Heart right ventricle (tissue), 16 donors: ENCODE measurements at regions not wholly inside any gene's neighbourhood (a gene's known extent, or its start where the extent isn't known, plus 50 kb on each side); places are given as distances from the start of the nearest gene placed in this dataset.

Experiments
- ATAC-seq, 8 donors: fragments of 200-7000 bp; cut with Tn5 transposase; one replicate each; pipeline ENCODE4 v1.9.1; 2020; ENCODE audit warnings: mild to moderate bottlenecking in 8 of 8, moderate library complexity in 8 of 8, moderate number of reproducible peaks in 1 of 8
- DNase-seq, 2 donors: peaks; one replicate each; pipeline ENCODE4 v3.0.0-alpha.2; 2020
- H3K27ac ChIP-seq, 10 donors: fragments of 200-600 bp; sonication (generic) in 2 of 10; one replicate each; pipeline versions ENCODE4 v1.5.0 to v1.8.0; 2020 to 2022; ENCODE audit warnings: mild to moderate bottlenecking in 3 of 10
- H3K27me3 ChIP-seq, 7 donors: fragments of 200-600 bp; one replicate each; pipeline ENCODE4 v1.8.0; 2021 to 2022; ENCODE audit warnings: mild to moderate bottlenecking in 2 of 7
- H3K36me3 ChIP-seq, 9 donors: fragments of 200-600 bp; sonication (generic) in 1 of 9; one replicate each; pipeline versions ENCODE4 v1.5.0 to v1.8.0; 2020 to 2022; ENCODE audit warnings: mild to moderate bottlenecking in 2 of 9
- H3K4me1 ChIP-seq, 9 donors: fragments of 200-600 bp; sonication (generic) in 1 of 9; one replicate each; pipeline versions ENCODE4 v1.5.0 to v1.8.0; 2020 to 2022; ENCODE audit warnings: mild to moderate bottlenecking in 4 of 9
- H3K4me3 ChIP-seq, 10 donors: fragments of 200-600 bp; sonication (generic) in 2 of 10; one replicate each; pipeline versions ENCODE4 v1.5.0 to v1.8.0; 2020 to 2022; ENCODE audit warnings: mild to moderate bottlenecking in 7 of 10, moderate library complexity in 2 of 10
- H3K9me3 ChIP-seq, 11 donors: fragments of 200-600 bp in 10 of 11; sonication (generic) in 2 of 11; one replicate each; pipeline versions ENCODE4 v1.5.0 to v1.8.0; 2013 to 2022; ENCODE audit warnings: mild to moderate bottlenecking in 2 of 11, control low read depth in 1 of 11, moderate library complexity in 1 of 11
- WGBS, 2 donors: extraction: QIAGEN DNeasy Blood & Tissue Kit; methylation state at CpG; one replicate each; pipeline ENCODE4 v1.1.7; 2013; ENCODE audit warnings: inconsistent platforms in 1 of 2; 5-methylcytosine and 5-hydroxymethylcytosine counted together
- intact Hi-C, 10 donors: fragments of 100-400 bp; cut with DNase I; formaldehyde crosslinking; loops; one replicate each; pipeline versions ENCODE4 v1.11.1 to v1.14.2; 2022
- TF ChIP-seq, protein P1 (sequence below), 9 donors: fragments of 200-600 bp; sonication (generic) in 2 of 9; IDR thresholded peaks; one replicate each; pipeline versions ENCODE4 v1.5.0 to v1.8.0; 2021 to 2022; ENCODE audit warnings: antibody characterized with exemption in 9 of 9, mild to moderate bottlenecking in 5 of 9, moderate library complexity in 1 of 9
- donor health status: Arrhythmogenic right ventricular cardiomyopathy.
- donor health status: ischemic (EF 13 %, LVEDD 7.1; RV severe dilation, severe dysfunction).
- donor health status: healthy with polysubstance abuse.
- donor health status: DM: no; HTN: yes; CAD: no.
- donor health status: DM: no; HTN: no; CAD: no.
- donor health status: ischemic (EF 25% LVEDD 6.9; RV normal size, moderate dysfunction).
- donor health status: ischemic (EF 25% LVEDD 5.7; RV mildly dilated, moderate dysfunction).
- donor health status: healthy.
- donor health status: DM: yes; HTN: yes; CAD: no.
- donor health status: Ischemic cardiomyopathy.
- donor health status: ischemic (EF 35%, LVEDD 5.7; RV mildly dilated, moderate dysfunction).
- donor health status: nonischemic (EF 11% LVEDD 7.7; RV severe dilation, severe dysfunction).
- donor health status: DM: yes; HTN: yes; CAD: no.
- donor health status: PGD.
- donor health status: ischemic (EF 29% LVEDD 5.4; RV normal size, mild dysfunction).
- donor health status: nonischemic (EF 23%, LVEDD 6.1; RV moderate dilation, normal function).

DNA sequence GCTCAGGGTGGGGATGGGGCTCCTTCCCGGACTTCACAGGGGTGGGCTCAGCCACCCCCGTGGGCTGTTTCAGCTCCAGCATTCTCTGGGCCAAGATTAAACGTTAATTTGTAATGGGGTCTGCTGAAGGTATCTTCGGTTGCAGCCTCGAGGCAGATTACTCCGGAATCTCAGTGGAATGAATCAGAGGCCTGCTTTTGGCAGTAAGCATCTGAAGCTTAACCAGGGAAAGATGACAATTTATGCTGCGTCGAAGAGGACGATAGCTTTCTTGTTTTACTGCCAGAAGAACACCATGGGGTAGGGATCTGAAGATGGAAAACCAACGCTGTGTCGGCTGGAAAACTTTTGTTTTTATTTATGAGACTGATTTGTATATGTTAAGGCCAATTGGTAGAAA lies 129.2 kb upstream of the MSX1 start:
- Histone ChIP-seq H3K4me3 (no peak overlapping the region), H3K27me3 (no peaks in the 10 kb centered on the region), H3K9me3 (peaks cover 0 to 22% (median 12%) of the 10 kb centered on the region in 11 donors), H3K27ac (no peak overlapping the region), H3K4me1 (no peaks in the 10 kb centered on the region), H3K36me3 (no peaks in the 10 kb centered on the region)
- intact Hi-C loops: no loop called here
- ATAC-seq (no peak), DNase-seq (no peak)
- WGBS, 2 donors: 63 to 72% methylated on average over 11 of the region's 11 CpGs
- TF ChIP-seq, protein P1, sequence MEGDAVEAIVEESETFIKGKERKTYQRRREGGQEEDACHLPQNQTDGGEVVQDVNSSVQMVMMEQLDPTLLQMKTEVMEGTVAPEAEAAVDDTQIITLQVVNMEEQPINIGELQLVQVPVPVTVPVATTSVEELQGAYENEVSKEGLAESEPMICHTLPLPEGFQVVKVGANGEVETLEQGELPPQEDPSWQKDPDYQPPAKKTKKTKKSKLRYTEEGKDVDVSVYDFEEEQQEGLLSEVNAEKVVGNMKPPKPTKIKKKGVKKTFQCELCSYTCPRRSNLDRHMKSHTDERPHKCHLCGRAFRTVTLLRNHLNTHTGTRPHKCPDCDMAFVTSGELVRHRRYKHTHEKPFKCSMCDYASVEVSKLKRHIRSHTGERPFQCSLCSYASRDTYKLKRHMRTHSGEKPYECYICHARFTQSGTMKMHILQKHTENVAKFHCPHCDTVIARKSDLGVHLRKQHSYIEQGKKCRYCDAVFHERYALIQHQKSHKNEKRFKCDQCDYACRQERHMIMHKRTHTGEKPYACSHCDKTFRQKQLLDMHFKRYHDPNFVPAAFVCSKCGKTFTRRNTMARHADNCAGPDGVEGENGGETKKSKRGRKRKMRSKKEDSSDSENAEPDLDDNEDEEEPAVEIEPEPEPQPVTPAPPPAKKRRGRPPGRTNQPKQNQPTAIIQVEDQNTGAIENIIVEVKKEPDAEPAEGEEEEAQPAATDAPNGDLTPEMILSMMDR (IDR thresholded peaks at IDR 0.05): no peak

DNA sequence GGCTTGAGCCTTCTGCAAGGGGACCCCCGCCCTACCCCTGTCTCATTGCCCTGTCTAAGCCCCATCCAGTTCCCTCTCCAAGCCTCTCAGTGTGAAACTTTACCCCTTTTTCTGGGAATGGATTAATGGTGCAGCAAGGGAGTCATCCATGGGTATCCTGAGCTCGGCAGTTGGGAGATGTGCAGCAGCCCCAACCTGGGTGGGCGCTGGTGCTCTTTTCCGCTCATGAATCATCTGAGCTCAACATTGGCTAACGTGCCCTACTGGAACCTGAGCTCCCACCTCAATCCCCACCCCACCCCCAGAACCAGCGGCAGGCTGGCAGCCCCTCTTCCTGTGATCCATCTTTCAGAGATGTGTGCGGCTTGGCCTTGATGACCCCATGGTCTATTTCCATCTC lies 130.3 kb upstream of the MSX1 start:
- DNase-seq (no peak), ATAC-seq (no peak)
- H3K4me3 ChIP-seq: no peak overlapping the region
- H3K4me1 ChIP-seq: no peaks in the 10 kb centered on the region
- H3K36me3 ChIP-seq: no peaks in the 10 kb centered on the region
- TF ChIP-seq, protein P1 (IDR thresholded peaks at IDR 0.05): no peak
- no peaks in the 10 kb centered on the region for H3K27me3 ChIP-seq
- H3K27ac ChIP-seq: no peak overlapping the region
- intact Hi-C loops: no loop called here
- 87 to 89% methylated on average over 7 of the region's 7 CpGs for WGBS, 2 donors
- H3K9me3 ChIP-seq: peaks cover 0 to 29% (median 12%) of the 10 kb centered on the region in 11 donors

DNA sequence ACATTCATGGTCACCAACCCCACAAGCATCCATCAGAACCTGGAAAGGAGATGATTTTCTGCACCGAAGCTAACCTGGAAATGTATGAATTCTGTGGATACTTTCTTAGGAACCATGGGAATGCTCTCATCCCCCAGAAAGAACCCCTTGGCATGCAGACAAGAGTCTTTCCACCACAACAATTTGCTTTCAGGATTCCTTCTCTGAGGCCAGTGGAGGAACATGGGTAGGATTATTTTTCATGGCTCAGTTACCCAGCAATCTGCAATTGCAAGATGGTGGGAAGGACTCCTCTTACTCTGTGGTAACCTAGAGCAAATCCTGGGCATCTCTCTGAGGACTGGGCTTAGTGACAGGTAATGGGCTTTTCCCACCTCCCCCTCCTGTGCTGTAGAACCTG lies 131.9 kb upstream of the MSX1 start:
- H3K4me3 ChIP-seq: no peak overlapping the region
- DNase-seq (no peak), ATAC-seq (no peak)
- TF ChIP-seq, protein P1 (IDR thresholded peaks at IDR 0.05): no peak
- no peaks in the 10 kb centered on the region for H3K27me3 ChIP-seq
- no peak overlapping the region for H3K27ac ChIP-seq
- WGBS, 2 donors: 94 to 98% methylated on average over 1 of the region's 1 CpG
- intact Hi-C loops: no loop called here
- H3K9me3 ChIP-seq: peaks cover 0 to 29% (median 12%) of the 10 kb centered on the region in 11 donors
- H3K4me1 ChIP-seq: no peaks in the 10 kb centered on the region
- H3K36me3 ChIP-seq: no peaks in the 10 kb centered on the region

DNA sequence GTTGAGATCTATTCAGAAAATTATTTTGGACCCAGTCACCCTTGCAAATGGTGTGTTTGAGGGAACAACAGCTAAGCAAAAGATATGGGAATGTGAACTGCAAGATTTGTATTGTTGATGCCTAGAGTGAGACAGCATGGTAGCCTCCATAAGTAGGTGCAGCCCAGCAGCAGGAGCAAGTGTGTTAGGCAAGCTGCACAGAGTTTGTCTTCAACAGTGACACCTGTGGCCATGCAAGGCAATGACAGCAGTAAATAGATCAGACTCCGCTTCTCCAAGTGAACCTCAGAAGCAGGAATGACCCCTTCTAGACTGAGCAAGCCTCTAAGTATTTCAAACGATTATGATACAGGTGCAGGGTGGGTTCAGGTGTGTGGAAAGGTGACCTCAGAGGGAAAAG lies 133.4 kb upstream of the MSX1 start:
- Histone ChIP-seq H3K9me3 (peaks cover 0 to 29% (median 12%) of the 10 kb centered on the region in 11 donors), H3K27me3 (no peaks in the 10 kb centered on the region), H3K27ac (no peak overlapping the region), H3K36me3 (no peaks in the 10 kb centered on the region), H3K4me1 (no peaks in the 10 kb centered on the region), H3K4me3 (no peak overlapping the region)
- intact Hi-C loops: no loop called here
- WGBS, 2 donors: 83 to 85% methylated on average over 2 of the region's 2 CpGs
- TF ChIP-seq, protein P1 (IDR thresholded peaks at IDR 0.05): peak in 1 of 9 donors; percentile 14
- DNase-seq (no peak), ATAC-seq (no peak)
